ENCODE measurements at regions not wholly inside any gene's neighbourhood (a gene's known extent, or its start where the extent isn't known, plus 50 kb on each side); places are given as distances from the start of the nearest gene placed in this dataset.
A peak's percentile ranks its signal among the peaks of the same experiment; 100 is the strongest.

DNA sequence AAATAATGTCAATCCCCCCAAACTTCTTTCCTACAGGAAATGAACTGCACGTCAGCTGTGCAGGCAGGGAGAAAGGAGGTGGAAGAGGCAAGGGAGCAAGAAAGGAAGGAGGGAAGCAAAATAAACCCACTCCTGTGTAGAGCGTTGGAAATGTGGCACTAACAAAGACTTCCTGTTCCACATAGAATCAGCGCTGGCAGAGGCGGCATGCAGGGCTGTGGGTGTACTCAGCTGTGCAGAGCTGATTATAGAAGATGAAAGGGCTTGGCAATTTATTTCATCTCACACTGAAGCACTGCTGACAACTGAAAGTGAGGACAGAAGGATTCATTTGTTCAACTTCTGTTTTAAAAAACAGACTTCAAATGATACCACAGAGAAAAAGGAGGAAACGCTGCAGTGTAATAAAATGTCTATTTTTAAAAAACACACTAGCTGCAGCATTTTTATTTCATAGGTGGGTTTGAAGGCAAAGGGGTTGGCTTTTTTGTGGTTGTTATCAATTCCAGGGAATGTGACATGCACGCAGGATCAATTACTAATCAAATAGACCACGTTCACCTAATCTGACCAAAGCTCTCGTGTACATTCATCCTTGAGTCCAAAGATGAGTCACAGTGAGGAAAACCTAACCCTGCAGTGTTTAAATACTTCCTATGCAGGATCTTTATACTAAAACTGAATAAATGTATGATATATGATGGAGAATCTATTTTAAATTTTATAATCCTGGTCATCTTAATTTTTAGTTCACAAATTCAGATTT lies 583.5 kb downstream of the ZNF608 start:
- peak; percentile 91 to 95 (median 94) for ATAC-seq
- WGBS, 2 donors, result 8 to 9% methylated on average over 8 of the region's 8 CpGs
- no peaks in the 10 kb centered on the region for H3K27me3 ChIP-seq
- TF ChIP-seq, protein P1, sequence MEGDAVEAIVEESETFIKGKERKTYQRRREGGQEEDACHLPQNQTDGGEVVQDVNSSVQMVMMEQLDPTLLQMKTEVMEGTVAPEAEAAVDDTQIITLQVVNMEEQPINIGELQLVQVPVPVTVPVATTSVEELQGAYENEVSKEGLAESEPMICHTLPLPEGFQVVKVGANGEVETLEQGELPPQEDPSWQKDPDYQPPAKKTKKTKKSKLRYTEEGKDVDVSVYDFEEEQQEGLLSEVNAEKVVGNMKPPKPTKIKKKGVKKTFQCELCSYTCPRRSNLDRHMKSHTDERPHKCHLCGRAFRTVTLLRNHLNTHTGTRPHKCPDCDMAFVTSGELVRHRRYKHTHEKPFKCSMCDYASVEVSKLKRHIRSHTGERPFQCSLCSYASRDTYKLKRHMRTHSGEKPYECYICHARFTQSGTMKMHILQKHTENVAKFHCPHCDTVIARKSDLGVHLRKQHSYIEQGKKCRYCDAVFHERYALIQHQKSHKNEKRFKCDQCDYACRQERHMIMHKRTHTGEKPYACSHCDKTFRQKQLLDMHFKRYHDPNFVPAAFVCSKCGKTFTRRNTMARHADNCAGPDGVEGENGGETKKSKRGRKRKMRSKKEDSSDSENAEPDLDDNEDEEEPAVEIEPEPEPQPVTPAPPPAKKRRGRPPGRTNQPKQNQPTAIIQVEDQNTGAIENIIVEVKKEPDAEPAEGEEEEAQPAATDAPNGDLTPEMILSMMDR (IDR thresholded peaks at IDR 0.05), result no peak
- H3K4me1 ChIP-seq, result peaks cover 0 to 17% (median 4%) of the 10 kb centered on the region in 3 donors
- H3K4me3 ChIP-seq, result no peak overlapping the region
- FAIRE-seq, result no peak
- DNase-seq, result peak; percentile 22 to 64 (median 52)
- no peaks in the 10 kb centered on the region for H3K36me3 ChIP-seq
- peak overlapping the region in 1 of 4 donors; percentile 45 for H3K27ac ChIP-seq
- intact Hi-C loops (cut with DNase I), result no loop called here
- H3K9me3 ChIP-seq, result no peaks in the 10 kb centered on the region

GRCh38 chr5:124161266-124161665 lies 585.2 kb downstream of the ZNF608 start:
- FAIRE-seq (no peak), DNase-seq (no peak), ATAC-seq (peak; percentile 46 to 61 (median 54))
- 36 to 45% methylated on average over 5 of the region's 5 CpGs for WGBS, 2 donors
- intact Hi-C loops (cut with DNase I), result no loop called here
- Histone ChIP-seq H3K4me3 (no peak overlapping the region), H3K9me3 (no peaks in the 10 kb centered on the region), H3K27me3 (no peaks in the 10 kb centered on the region), H3K4me1 (peaks cover 0 to 23% (median 13%) of the 10 kb centered on the region in 3 donors), H3K27ac (no peak overlapping the region), H3K36me3 (no peaks in the 10 kb centered on the region)
- TF ChIP-seq, protein P1 (IDR thresholded peaks at IDR 0.05), result no peak

GRCh38 chr5:124160265-124160664 lies 586.2 kb downstream of the ZNF608 start:
- intact Hi-C loops (cut with DNase I), result no loop called here

DNA sequence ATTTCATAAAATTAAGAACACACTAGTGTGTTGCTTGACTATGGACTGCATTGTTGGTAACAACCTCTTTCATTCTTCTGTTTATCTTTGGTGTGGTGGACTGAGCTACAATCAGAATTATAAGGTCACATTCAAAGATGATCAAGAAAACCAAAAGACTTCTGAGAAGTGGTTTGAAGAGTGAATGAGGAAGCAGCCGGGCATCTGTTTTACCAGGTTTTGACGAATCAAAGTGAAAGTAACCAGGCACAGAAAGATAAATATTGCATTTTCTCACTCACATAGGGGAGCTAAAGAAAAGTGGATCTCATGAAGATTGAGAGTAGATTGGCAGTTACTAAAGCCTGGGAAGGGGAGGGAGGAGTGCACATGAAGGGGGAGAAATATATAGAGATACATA lies 589.1 kb downstream of the ZNF608 start:
- DNase-seq (no peak), FAIRE-seq (no peak), ATAC-seq (peak in 2 of 4 donors; percentile 63 to 68)
- peak overlapping the region in 1 of 4 donors; percentile 4 for H3K4me3 ChIP-seq
- 6 to 10% methylated on average over 2 of the region's 2 CpGs for WGBS, 2 donors
- peaks cover 0 to 3% (median 0%) of the 10 kb centered on the region in 4 donors for H3K9me3 ChIP-seq
- no peaks in the 10 kb centered on the region for H3K36me3 ChIP-seq
- TF ChIP-seq, protein P1 (IDR thresholded peaks at IDR 0.05), result no peak
- H3K27me3 ChIP-seq, result no peaks in the 10 kb centered on the region
- no peak overlapping the region for H3K27ac ChIP-seq
- H3K4me1 ChIP-seq, result peaks cover 0 to 10% (median 9%) of the 10 kb centered on the region in 3 donors
- intact Hi-C loops (cut with DNase I), result no loop called here

More at GRCh38 chr5:124160265-124160664, 586.2 kb downstream of the ZNF608 start:
- no peak for FAIRE-seq
- peaks cover 0 to 24% (median 13%) of the 10 kb centered on the region in 3 donors for H3K4me1 ChIP-seq
- ATAC-seq, result no peak
- no peaks in the 10 kb centered on the region for H3K9me3 ChIP-seq
- H3K27ac ChIP-seq, result no peak overlapping the region
- WGBS, 2 donors, result 84 to 89% methylated on average over 2 of the region's 2 CpGs
- DNase-seq, result no peak
- no peak overlapping the region for H3K4me3 ChIP-seq
- TF ChIP-seq, protein P1 (IDR thresholded peaks at IDR 0.05), result no peak
- no peaks in the 10 kb centered on the region for H3K36me3 ChIP-seq
- H3K27me3 ChIP-seq, result no peaks in the 10 kb centered on the region
